CD14-positive monocyte (primary cell): ENCODE measurements at regions not wholly inside any gene's neighbourhood (a gene's known extent, or its start where the extent isn't known, plus 50 kb on each side); places are given as distances from the start of the nearest gene placed in this dataset.

Experiments used
- DNase-seq, 3 donors: peaks; one replicate each; pipeline ENCODE4 v3.0.0-alpha.2; 2011 to 2022
- H2AFZ ChIP-seq: 2 replicates; pipeline ENCODE4 v1.6.0; 2012; ENCODE audit warnings: mild to moderate bottlenecking, low read depth, low read length, inconsistent platforms; ENCODE audit not compliant: insufficient read depth, poor library complexity, severe bottlenecking
- H3K27ac ChIP-seq, 2 donors: 1 replicate in 1 of 2; 2 replicates in 1 of 2; pipeline ENCODE4 v1.5.1; 2012 to 2013; ENCODE audit warnings: low read length in 2 of 2, control low read depth in 1 of 2, inconsistent platforms in 1 of 2, low read depth in 1 of 2, mild to moderate bottlenecking in 1 of 2
- H3K27me3 ChIP-seq, 2 donors: one replicate each; pipeline versions ENCODE4 v1.6.0 to v1.6.1; 2011 to 2013; ENCODE audit warnings: low read length in 2 of 2; ENCODE audit not compliant: control insufficient read depth in 2 of 2, insufficient read depth in 2 of 2
- H3K36me3 ChIP-seq, 2 donors: replicated peaks in 1 of 2; 1 replicate in 1 of 2; 2 replicates in 1 of 2; pipeline versions ENCODE4 v1.5.1 to v1.6.1; 2012 to 2013; ENCODE audit warnings: low read length in 2 of 2, control low read depth in 1 of 2, inconsistent platforms in 1 of 2, mild to moderate bottlenecking in 1 of 2; ENCODE audit not compliant: insufficient read depth in 2 of 2, control insufficient read depth in 1 of 2
- H3K4me1 ChIP-seq, 2 donors: 1 replicate in 1 of 2; 2 replicates in 1 of 2; pipeline versions ENCODE4 v1.5.1 to v1.6.1; 2012 to 2013; ENCODE audit warnings: low read length in 2 of 2, control low read depth in 1 of 2, inconsistent platforms in 1 of 2, mild to moderate bottlenecking in 1 of 2, moderate library complexity in 1 of 2; ENCODE audit not compliant: insufficient read depth in 2 of 2, control insufficient read depth in 1 of 2
- H3K4me2 ChIP-seq: replicated peaks from 2 replicates; pipeline ENCODE3; 2012; ENCODE audit warnings: low read length, moderate library complexity, mild to moderate bottlenecking; ENCODE audit not compliant: poor library complexity, severe bottlenecking; ENCODE audit errors: extremely low read depth
- H3K4me3 ChIP-seq, 3 experiments: fragments of 200-600 bp in 1 of 3; sonication (generic) in 1 of 3; replicated peaks in 1 of 3; 1 replicate in 2 of 3; 2 replicates in 1 of 3; pipeline ENCODE4 v1.5.1; 2011 to 2013; ENCODE audit warnings: low read length in 3 of 3, mild to moderate bottlenecking in 3 of 3, control low read depth in 2 of 3, low read depth in 2 of 3, inconsistent platforms in 1 of 3, moderate library complexity in 1 of 3
- H3K79me2 ChIP-seq: 2 replicates; pipeline ENCODE4 v1.6.0; 2012; ENCODE audit warnings: mild to moderate bottlenecking, control low read depth, inconsistent platforms, low read length, moderate library complexity; ENCODE audit not compliant: insufficient read depth
- H3K9ac ChIP-seq: 2 replicates; pipeline ENCODE4 v1.6.0; 2017; ENCODE audit warnings: low read length, mild to moderate bottlenecking; ENCODE audit not compliant: insufficient read depth, poor library complexity, severe bottlenecking
- H3K9me3 ChIP-seq, 2 donors: replicated peaks in 1 of 2; 1 replicate in 1 of 2; 2 replicates in 1 of 2; pipeline versions ENCODE4 v1.5.1 to v1.6.1; 2012 to 2013; ENCODE audit warnings: low read length in 2 of 2, control low read depth in 1 of 2; ENCODE audit not compliant: control insufficient read depth in 1 of 2, insufficient read depth in 1 of 2
- H4K20me1 ChIP-seq: 2 replicates; pipeline ENCODE4 v1.6.0; 2012; ENCODE audit warnings: mild to moderate bottlenecking, low read length, control low read depth, moderate library complexity; ENCODE audit not compliant: insufficient read depth
- H3K27ac Mint-ChIP-seq, 7 donors: one replicate each; pipeline ENCODE4 v1.8.0; 2020; ENCODE audit warnings: mild to moderate bottlenecking in 7 of 7, mixed read lengths in 7 of 7, moderate library complexity in 6 of 7, inconsistent platforms in 2 of 7
- H3K27me3 Mint-ChIP-seq, 3 donors: one replicate each; pipeline ENCODE4 v1.8.0; 2021 to 2022; ENCODE audit warnings: low read depth in 3 of 3, mild to moderate bottlenecking in 3 of 3, mixed read lengths in 3 of 3, moderate library complexity in 3 of 3, inconsistent platforms in 1 of 3
- H3K36me3 Mint-ChIP-seq, 2 donors: one replicate each; pipeline ENCODE4 v1.8.0; 2020; ENCODE audit warnings: mixed read lengths in 2 of 2, inconsistent platforms in 1 of 2, mild to moderate bottlenecking in 1 of 2
- H3K4me1 Mint-ChIP-seq: one replicate; pipeline ENCODE4 v1.8.0; 2020; ENCODE audit warnings: mild to moderate bottlenecking, mixed read lengths
- H3K4me3 Mint-ChIP-seq, 2 donors: one replicate each; pipeline ENCODE4 v1.8.0; 2020; ENCODE audit warnings: mild to moderate bottlenecking in 2 of 2, mixed read lengths in 2 of 2, moderate library complexity in 1 of 2
- H3K9me3 Mint-ChIP-seq, 7 donors: one replicate each; pipeline ENCODE4 v1.8.0; 2020 to 2022; ENCODE audit warnings: mixed read lengths in 7 of 7, mild to moderate bottlenecking in 6 of 7, moderate library complexity in 6 of 7, inconsistent platforms in 2 of 7
- CTCF ChIP-seq: fragments of 200-600 bp; IDR thresholded peaks from one replicate; pipeline ENCODE4 v1.8.0; 2022; ENCODE audit warnings: antibody characterized with exemption, mild to moderate bottlenecking
- WGBS: methylation state at CpG from one replicate; pipeline ENCODE4 v1.1.5; 2013; ENCODE audit warnings: missing lambda C conversion rate; ENCODE audit not compliant: insufficient coverage; 5-methylcytosine and 5-hydroxymethylcytosine counted together
- intact Hi-C, 2 donors: fragments of 100-400 bp; cut with micrococcal nuclease; formaldehyde crosslinking; loops; one replicate each; pipeline versions ENCODE4 v1.15.0 to v1.15.1; 2023

- no peak for DNase-seq
- no peak overlapping the region for H3K4me2 ChIP-seq
- Mint-ChIP-seq H3K9me3 (no peaks in the 10 kb centered on the region), H3K4me3 (no peak overlapping the region), H3K27me3 (peaks cover 3 to 7% (median 5%) of the 10 kb centered on the region in 3 donors), H3K36me3 (no peaks in the 10 kb centered on the region), H3K4me1 (no peaks in the 10 kb centered on the region), H3K27ac (no peak overlapping the region)
- H4K20me1 ChIP-seq: no peaks in the 10 kb centered on the region
- H3K27ac ChIP-seq: no peak overlapping the region
- no peak overlapping the region for H3K4me3 ChIP-seq
- intact Hi-C loops: no loop called here
- peaks cover 0 to 4% of the 10 kb centered on the region in 2 donors for H3K27me3 ChIP-seq
- no peak overlapping the region for H2AFZ ChIP-seq
- 70% methylated on average over 3 of the region's 4 CpGs for WGBS
- H3K4me1 ChIP-seq: no peaks in the 10 kb centered on the region
- no peaks in the 10 kb centered on the region for H3K36me3 ChIP-seq
- no peaks in the 10 kb centered on the region for H3K9me3 ChIP-seq
- TF ChIP-seq CTCF: no peak
- H3K79me2 ChIP-seq: no peaks in the 10 kb centered on the region
- H3K9ac ChIP-seq: no peak overlapping the region
These were observed 61.3 kb downstream of the PMAIP1 start for GRCh38 chr18:59961070-59961469.

- no peaks in the 10 kb centered on the region for H3K4me1 ChIP-seq
- H3K9me3 ChIP-seq: no peaks in the 10 kb centered on the region
- H3K36me3 Mint-ChIP-seq: no peaks in the 10 kb centered on the region
- intact Hi-C loops: no loop called here
- H3K27me3 ChIP-seq: peaks cover 0 to 3% of the 10 kb centered on the region in 2 donors
- WGBS: no CpG with 5 or more reads among the region's 2 CpGs
- no peaks in the 10 kb centered on the region for H3K79me2 ChIP-seq
- no peaks in the 10 kb centered on the region for H3K9me3 Mint-ChIP-seq
- no peak overlapping the region for H3K4me3 ChIP-seq
- no peak overlapping the region for H3K27ac Mint-ChIP-seq
- no peak overlapping the region for H3K4me2 ChIP-seq
- H3K4me1 Mint-ChIP-seq: no peaks in the 10 kb centered on the region
- no peak overlapping the region for H3K4me3 Mint-ChIP-seq
- DNase-seq: no peak
- no peak overlapping the region for H3K9ac ChIP-seq
- H3K36me3 ChIP-seq: no peaks in the 10 kb centered on the region
- H3K27me3 Mint-ChIP-seq: peaks cover 2 to 5% (median 3%) of the 10 kb centered on the region in 3 donors
- H2AFZ ChIP-seq: no peak overlapping the region
- no peaks in the 10 kb centered on the region for H4K20me1 ChIP-seq
- no peak overlapping the region for H3K27ac ChIP-seq
- no peak for TF ChIP-seq CTCF
These were observed 60.5 kb downstream of the PMAIP1 start for GRCh38 chr18:59960272-59960671.
